ENCODE measurements at regions not wholly inside any gene's neighbourhood (a gene's known extent, or its start where the extent isn't known, plus 50 kb on each side); places are given as distances from the start of the nearest gene placed in this dataset.

DNA sequence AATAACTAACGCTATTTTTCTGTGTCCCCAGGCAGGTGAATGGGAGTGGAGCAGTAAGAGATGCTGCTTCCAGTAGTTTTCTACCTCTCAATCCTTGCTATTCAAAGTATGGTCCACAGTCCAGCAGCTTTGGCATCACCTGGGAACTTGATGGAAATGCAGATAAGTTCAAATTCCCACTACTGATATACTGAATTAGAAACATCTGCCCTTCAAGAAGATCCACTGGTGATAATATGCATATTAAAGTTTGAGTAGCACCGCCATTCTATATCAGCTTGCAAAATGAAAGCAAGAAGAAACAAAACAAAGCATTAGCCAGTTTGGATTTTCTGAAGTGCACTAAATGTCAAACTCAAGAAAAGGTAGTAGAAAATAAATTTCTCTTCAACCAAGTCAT, 906.2 kb upstream of the PCDH20 start:
- TF ChIP-seq, protein P1, sequence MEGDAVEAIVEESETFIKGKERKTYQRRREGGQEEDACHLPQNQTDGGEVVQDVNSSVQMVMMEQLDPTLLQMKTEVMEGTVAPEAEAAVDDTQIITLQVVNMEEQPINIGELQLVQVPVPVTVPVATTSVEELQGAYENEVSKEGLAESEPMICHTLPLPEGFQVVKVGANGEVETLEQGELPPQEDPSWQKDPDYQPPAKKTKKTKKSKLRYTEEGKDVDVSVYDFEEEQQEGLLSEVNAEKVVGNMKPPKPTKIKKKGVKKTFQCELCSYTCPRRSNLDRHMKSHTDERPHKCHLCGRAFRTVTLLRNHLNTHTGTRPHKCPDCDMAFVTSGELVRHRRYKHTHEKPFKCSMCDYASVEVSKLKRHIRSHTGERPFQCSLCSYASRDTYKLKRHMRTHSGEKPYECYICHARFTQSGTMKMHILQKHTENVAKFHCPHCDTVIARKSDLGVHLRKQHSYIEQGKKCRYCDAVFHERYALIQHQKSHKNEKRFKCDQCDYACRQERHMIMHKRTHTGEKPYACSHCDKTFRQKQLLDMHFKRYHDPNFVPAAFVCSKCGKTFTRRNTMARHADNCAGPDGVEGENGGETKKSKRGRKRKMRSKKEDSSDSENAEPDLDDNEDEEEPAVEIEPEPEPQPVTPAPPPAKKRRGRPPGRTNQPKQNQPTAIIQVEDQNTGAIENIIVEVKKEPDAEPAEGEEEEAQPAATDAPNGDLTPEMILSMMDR (IDR thresholded peaks at IDR 0.05), result no peak
- TF ChIP-seq POLR2A (IDR thresholded peaks at IDR 0.05), result no peak

Measured in ovary (tissue), 3 donors.